GM18868 (cell line): ENCODE measurements at regions not wholly inside any gene's neighbourhood (a gene's known extent, or its start where the extent isn't known, plus 50 kb on each side); places are given as distances from the start of the nearest gene placed in this dataset.
"Not testable (repeated sequence)": the region's sequence is repeated elsewhere in the genome, so short reads cannot be mapped to it uniquely, and the experiment has no call there.

Experiments
- ATAC-seq: cut with Tn5 transposase; IDR thresholded peaks from one replicate; pipeline ENCODE4 v1.9.1; 2021; ENCODE audit warnings: mild to moderate bottlenecking, moderate library complexity; ENCODE audit not compliant: unreplicated experiment

DNA sequence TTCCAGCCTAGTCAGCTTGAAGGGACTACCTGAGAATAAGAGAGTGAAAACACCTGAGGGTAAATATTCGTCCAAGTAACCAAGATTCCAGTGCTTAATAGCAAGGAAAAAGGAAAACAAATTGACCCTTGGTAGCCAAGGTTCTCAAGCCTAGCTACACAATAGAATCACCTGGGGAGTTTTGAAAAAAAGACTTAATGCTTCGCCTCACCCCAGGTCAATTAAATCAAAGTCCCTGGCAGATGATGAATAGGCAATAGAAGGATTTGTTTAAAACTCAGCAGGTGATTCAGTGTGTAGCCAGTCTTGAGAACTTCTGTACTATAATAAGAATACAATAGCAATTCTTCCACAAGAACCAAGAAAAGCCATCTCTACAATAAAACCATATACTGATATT, 500.2 kb downstream of the XIRP2 start:
- no peak for ATAC-seq

- ATAC-seq: no peak
These were observed 498.4 kb downstream of the XIRP2 start for GRCh38 chr2:167386694-167387093.

GRCh38 chr2:167383610-167384194, 495.4 kb downstream of the XIRP2 start:
- ATAC-seq: no peak

GRCh38 chr2:167381349-167381748, 493.1 kb downstream of the XIRP2 start:
- ATAC-seq: no peak

GRCh38 chr2:167380555-167380954, 492.3 kb downstream of the XIRP2 start:
- no peak for ATAC-seq

DNA sequence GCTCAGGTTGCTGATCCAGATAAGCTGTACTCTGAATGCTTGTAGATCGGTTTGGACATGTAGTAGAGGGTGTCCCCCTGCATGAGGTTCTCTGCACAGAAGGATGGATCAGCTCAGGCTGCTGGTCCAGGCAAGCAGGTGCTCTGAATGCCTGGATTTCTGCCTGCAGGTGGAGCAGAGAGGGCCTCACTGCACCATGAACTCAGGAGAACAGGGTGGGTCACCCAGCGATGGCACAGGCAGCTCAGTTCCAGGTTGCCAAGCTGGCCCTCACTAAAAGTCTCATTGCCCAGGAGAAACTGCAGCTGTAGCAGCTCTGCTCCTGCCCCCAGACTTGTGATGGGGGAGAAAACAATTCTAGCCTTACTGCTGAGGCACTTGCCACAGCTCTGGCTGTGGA, 491.8 kb downstream of the XIRP2 start:
- no peak for ATAC-seq

DNA sequence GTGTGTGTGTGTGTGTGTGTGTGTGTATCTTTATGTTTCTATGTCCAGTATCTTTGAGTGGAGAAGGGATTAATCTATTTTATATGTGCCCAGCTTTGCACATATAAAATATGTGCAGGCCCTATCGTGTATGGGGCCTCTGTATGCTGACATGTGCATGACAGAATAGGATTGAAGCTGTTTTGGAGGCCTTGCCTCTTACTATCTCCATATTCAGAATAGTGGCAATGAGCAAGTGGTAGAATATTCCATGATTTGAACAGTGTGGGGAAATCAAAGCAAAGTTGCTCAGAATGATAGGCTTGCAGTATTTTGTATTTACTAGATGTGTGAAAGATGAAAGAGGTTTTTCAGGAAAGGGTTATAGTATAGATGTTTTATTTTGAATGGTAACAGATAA, 480.8 kb downstream of the XIRP2 start:
- no peak for ATAC-seq

GRCh38 chr2:167368371-167368770, 480.1 kb downstream of the XIRP2 start:
- no peak for ATAC-seq

GRCh38 chr2:167365216-167365615, 476.9 kb downstream of the XIRP2 start:
- ATAC-seq: no peak

DNA sequence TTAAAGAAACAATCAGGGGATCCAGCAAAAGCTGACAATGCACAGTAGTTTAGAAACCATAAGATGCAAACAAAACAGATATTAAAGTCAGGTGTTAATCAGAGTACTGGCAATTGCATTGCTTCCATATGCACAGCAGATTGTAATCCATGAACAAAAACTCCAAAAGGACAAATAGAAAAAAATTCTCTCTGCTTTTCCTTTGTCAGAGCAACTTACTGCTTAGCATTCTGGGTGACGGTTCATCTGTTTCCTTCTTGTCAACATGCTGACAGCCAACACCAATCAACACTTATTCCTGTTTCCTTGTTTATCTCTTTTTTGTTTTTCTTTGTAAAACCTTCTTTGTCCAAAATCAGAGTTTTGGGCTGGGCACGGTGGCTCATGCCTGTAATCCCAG, 473.1 kb downstream of the XIRP2 start:
- ATAC-seq: no peak

DNA sequence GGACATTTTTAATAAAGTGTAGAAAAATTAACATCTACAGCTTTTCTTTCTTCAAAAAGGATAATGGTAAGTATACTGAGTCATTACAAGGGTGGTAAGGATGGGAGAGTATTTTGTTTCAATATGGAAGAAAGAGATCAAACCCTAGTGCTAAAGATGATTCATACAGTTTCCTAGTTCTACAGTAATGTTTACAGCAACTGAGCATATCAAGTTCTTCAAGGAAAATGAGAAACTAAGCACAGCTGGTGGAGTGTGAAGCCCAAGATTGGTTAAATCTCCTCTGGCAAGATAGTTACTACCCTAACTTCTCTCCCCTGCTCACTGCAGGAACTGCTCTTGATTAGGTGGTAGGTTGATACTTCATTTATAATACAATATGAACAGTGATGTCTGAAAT, 467.5 kb downstream of the XIRP2 start:
- no peak for ATAC-seq

DNA sequence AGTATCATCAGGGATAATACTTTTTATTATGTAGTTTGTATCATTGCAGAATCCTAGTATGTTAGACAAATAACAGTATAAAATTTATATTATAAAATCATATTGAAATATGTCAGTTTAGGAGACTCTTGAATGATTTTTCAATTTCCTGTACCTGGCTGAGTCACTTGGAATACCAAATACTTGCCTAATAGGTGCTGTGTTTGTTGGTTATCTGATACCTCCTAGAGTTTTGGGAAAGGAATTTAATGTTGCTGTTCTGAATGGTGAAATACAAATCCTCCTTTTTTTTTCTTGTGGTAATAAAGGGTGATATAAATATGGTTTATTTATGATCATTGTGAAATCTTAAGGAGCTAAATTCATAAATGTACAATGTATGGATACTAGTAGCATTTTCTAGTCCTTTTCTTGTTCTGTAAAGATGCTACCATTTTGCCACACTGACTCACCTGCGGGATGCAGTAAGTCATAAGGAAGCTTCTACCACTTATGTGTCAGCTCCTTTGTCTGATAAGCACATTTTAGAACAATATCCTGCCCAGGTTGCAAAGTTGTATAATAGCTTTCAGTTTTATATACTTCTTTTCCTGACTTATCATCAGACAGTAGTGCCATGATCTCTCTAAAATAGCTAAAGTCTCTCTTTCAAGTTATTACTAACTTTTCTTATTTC, 465.5 kb downstream of the XIRP2 start:
- ATAC-seq: no peak

GRCh38 chr2:167345559-167345958, 457.3 kb downstream of the XIRP2 start:
- no peak for ATAC-seq

- no peak for ATAC-seq
These were observed 454.5 kb downstream of the XIRP2 start for GRCh38 chr2:167342769-167343168.

GRCh38 chr2:167340322-167340721, 452.0 kb downstream of the XIRP2 start:
- ATAC-seq: no peak

- no peak for ATAC-seq
These were observed 447.9 kb downstream of the XIRP2 start for GRCh38 chr2:167336213-167336612.

- ATAC-seq: no peak
These were observed 447.3 kb downstream of the XIRP2 start for GRCh38 chr2:167335541-167335992.

GRCh38 chr2:167334146-167334742, 446.0 kb downstream of the XIRP2 start:
- no peak for ATAC-seq

DNA sequence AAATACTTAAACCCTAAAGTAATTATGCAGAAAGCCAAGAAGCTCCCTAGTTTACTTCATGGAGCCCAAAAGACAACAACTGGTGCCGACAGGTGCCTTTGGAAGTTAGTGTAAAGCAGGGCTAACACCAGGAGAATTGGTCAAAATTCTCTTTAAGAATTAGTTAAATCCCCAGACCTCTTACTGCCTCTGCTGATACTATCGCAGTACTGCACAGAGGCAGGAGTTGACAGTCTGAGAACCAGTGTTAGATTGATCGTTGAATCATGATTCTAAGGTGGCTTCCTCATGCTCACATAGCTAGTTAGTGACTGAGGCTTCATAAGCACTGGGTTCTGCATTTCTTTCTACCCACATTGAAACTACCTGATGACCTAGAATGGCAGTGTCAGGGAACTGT, 445.0 kb downstream of the XIRP2 start:
- no peak for ATAC-seq

- no peak for ATAC-seq
These were observed 444.1 kb downstream of the XIRP2 start for GRCh38 chr2:167332358-167332757.

- peak; percentile 68 for ATAC-seq
These were observed 443.5 kb downstream of the XIRP2 start for GRCh38 chr2:167331636-167332232.

- ATAC-seq: not testable (repeated sequence)
These were observed 440.5 kb downstream of the XIRP2 start for GRCh38 chr2:167328808-167329207.
